ENCODE measurements at regions not wholly inside any gene's neighbourhood (a gene's known extent, or its start where the extent isn't known, plus 50 kb on each side); places are given as distances from the start of the nearest gene placed in this dataset.

DNA sequence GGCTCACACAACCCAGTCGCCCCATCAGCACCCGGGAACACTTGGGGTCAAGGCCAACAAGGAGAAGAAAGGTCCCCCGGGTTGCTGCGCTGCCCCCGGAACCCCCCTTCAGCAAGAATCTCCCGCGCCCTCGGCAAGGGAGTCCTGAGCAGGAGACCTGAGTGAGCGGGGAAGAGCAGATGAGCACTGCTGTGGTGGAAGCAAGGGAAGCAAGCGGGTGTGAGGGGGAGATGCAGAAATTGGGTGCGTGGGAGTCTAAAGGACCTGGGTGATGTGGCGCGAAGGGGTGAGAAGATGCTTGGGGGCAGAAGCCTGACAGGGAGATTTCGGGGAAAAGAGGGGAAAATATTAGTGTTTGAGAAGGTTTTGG, 105.5 kb upstream of the PRB2 start:
- Histone ChIP-seq H2AK5ac (ENCODE audit: low read depth, low read length) (no peak overlapping the region), H3K4me3 (ENCODE audit: insufficient read depth, low read depth, low read length) (no peak overlapping the region), H2BK15ac (ENCODE audit: low read depth, low read length) (no peak overlapping the region), H4K91ac (ENCODE audit: insufficient read depth, low read depth, low read length) (no peak overlapping the region), H3K9me3 (ENCODE audit: control insufficient read depth, insufficient read depth, low read length) (no peaks in the 10 kb centered on the region), H2BK20ac (ENCODE audit: low read depth, low read length) (no peak overlapping the region), H2AK9ac (replicated peaks; ENCODE audit: low read depth, low read length, poor library complexity) (no peak overlapping the region), H3K23ac (ENCODE audit: low read depth, low read length) (no peak overlapping the region), H3K4me1 (ENCODE audit: control insufficient read depth, insufficient read depth, low read length) (no peaks in the 10 kb centered on the region), H3K56ac (ENCODE audit: extremely low read depth, insufficient read depth, low read length) (no peak overlapping the region), H3K9ac (ENCODE audit: low read depth, low read length) (no peak overlapping the region), H4K20me1 (ENCODE audit: insufficient read depth, low read length) (no peaks in the 10 kb centered on the region), H3K18ac (ENCODE audit: low read depth, low read length) (no peak overlapping the region), H2BK120ac (ENCODE audit: low read depth, low read length) (no peak overlapping the region), H4K8ac (ENCODE audit: low read depth in 2 of 2, low read length in 2 of 2) (no peak overlapping the region), H3K79me1 (ENCODE audit: low read depth in 1 of 2, low read length in 2 of 2) (no peaks in the 10 kb centered on the region), H3K27ac (ENCODE audit: insufficient read depth, low read length) (no peak overlapping the region), H2AFZ (replicated peaks; ENCODE audit: low read length, poor library complexity) (peak overlapping the region; percentile 49), H3K36me3 (ENCODE audit: control insufficient read depth, insufficient read depth, low read length) (no peaks in the 10 kb centered on the region), H4K5ac (ENCODE audit: low read depth, low read length) (no peak overlapping the region), H3K27me3 (ENCODE audit: control insufficient read depth, insufficient read depth, low read length) (peaks cover 2% of the 10 kb centered on the region; the same call in 1 of the 2 replicates), H2BK5ac (ENCODE audit: low read depth, low read length, poor library complexity, severe bottlenecking) (no peak overlapping the region), H3K4ac (ENCODE audit: low read depth, low read length) (no peak overlapping the region), H3K4me2 (ENCODE audit: low read depth, low read length) (no peak overlapping the region), H3K14ac (replicated peaks; ENCODE audit: low read depth, low read length) (no peak overlapping the region), H3K9me1 (ENCODE audit: insufficient read depth, low read length) (no peaks in the 10 kb centered on the region)
- ChIA-PET POLR2A (ENCODE audit: unreplicated experiment) (no interaction called here), CTCF (interaction anchor here (0.6 kb wide), 1 partner anchor 729 kb away, joined by 3 read pairs; no protein-coding TSS in a partner anchor)
- dilution Hi-C loops (cut with HindIII; ENCODE audit: low sequenced_read_pairs, unreplicated experiment): no loop called here
- in situ Hi-C loops (cut with MboI; ENCODE audit: low sequenced_read_pairs): no loop called here
- intact Hi-C loops (cut with micrococcal nuclease): no loop called here
- BruUV-seq (replicated peaks): no TSS peak
- DNase-seq (no peak), ATAC-seq (ENCODE audit: low read depth) (peak; percentile 21; the same call in 1 of the 2 replicates)
- TF ChIP-seq, protein P1, sequence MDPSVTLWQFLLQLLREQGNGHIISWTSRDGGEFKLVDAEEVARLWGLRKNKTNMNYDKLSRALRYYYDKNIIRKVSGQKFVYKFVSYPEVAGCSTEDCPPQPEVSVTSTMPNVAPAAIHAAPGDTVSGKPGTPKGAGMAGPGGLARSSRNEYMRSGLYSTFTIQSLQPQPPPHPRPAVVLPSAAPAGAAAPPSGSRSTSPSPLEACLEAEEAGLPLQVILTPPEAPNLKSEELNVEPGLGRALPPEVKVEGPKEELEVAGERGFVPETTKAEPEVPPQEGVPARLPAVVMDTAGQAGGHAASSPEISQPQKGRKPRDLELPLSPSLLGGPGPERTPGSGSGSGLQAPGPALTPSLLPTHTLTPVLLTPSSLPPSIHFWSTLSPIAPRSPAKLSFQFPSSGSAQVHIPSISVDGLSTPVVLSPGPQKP (IDR thresholded peaks at IDR 0.05; ENCODE audit: borderline replicate concordance, low read depth, low read length): no peak
- TF ChIP-seq CEBPB (IDR thresholded peaks at IDR 0.05; ENCODE audit: low read depth, low read length) (no peak), MAZ (IDR thresholded peaks at IDR 0.05; ENCODE audit: borderline replicate concordance, low read depth, low read length) (no peak), SMC3 (IDR thresholded peaks at IDR 0.05; ENCODE audit: low read depth, low read length) (no peak), MAFK (IDR thresholded peaks at IDR 0.05; ENCODE audit: low read depth, low read length) (no peak), MXI1 (IDR thresholded peaks at IDR 0.05; ENCODE audit: borderline replicate concordance, low read depth, low read length) (no peak), FOS (IDR thresholded peaks at IDR 0.05; ENCODE audit: low read depth, low read length) (no peak), RAD21 (IDR thresholded peaks at IDR 0.05; ENCODE audit: low read length) (no peak), BHLHE40 (IDR thresholded peaks at IDR 0.05; ENCODE audit: low read depth, low read length) (no peak), RFX5 (IDR thresholded peaks at IDR 0.05; ENCODE audit: low read depth, low read length) (no peak)
- WGBS, 2 experiments (ENCODE audit: extremely low coverage in 2 of 2, insufficient read length in 1 of 2): 11% methylated on average over 8 of the region's 14 CpGs; no CpG with 5 or more reads in 1 of the 2 experiments
